GM18502 (cell line): ENCODE measurements at regions not wholly inside any gene's neighbourhood (a gene's known extent, or its start where the extent isn't known, plus 50 kb on each side); places are given as distances from the start of the nearest gene placed in this dataset.

Source experiments
- ATAC-seq: cut with Tn5 transposase; IDR thresholded peaks from one replicate; pipeline ENCODE4 v1.9.1; 2021; ENCODE audit warnings: mild to moderate bottlenecking; ENCODE audit not compliant: unreplicated experiment, poor library complexity

- ATAC-seq: no peak
Observed at GRCh38 chr1:238005116-238005515, 114.4 kb upstream of the ZP4 start.

GRCh38 chr1:238001818-238002217, 111.1 kb upstream of the ZP4 start:
- ATAC-seq: no peak

- no peak for ATAC-seq
Observed at GRCh38 chr1:237999426-238000052, 108.8 kb upstream of the ZP4 start.

- no peak for ATAC-seq
Observed at GRCh38 chr1:237998581-237998980, 107.9 kb upstream of the ZP4 start.

GRCh38 chr1:237983496-237983895, 92.8 kb upstream of the ZP4 start:
- ATAC-seq: no peak

- ATAC-seq: no peak
Observed at GRCh38 chr1:237981223-237981622, 90.5 kb upstream of the ZP4 start.

- ATAC-seq: no peak
Observed at GRCh38 chr1:237976331-237976730, 85.6 kb upstream of the ZP4 start.

GRCh38 chr1:237975903-237976302, 85.2 kb upstream of the ZP4 start:
- no peak for ATAC-seq

- ATAC-seq: no peak
Observed at GRCh38 chr1:237975376-237975775, 84.7 kb upstream of the ZP4 start.

- no peak for ATAC-seq
Observed at GRCh38 chr1:237972186-237972585, 81.5 kb upstream of the ZP4 start.

- no peak for ATAC-seq
Observed at GRCh38 chr1:237962985-237963384, 72.3 kb upstream of the ZP4 start.

GRCh38 chr1:237961754-237962153, 71.0 kb upstream of the ZP4 start:
- ATAC-seq: no peak

- ATAC-seq: no peak
Observed at GRCh38 chr1:237959838-237960237, 69.1 kb upstream of the ZP4 start.

GRCh38 chr1:237953238-237953637, 62.5 kb upstream of the ZP4 start:
- no peak for ATAC-seq
